HEK293 (cell line): ENCODE measurements at regions not wholly inside any gene's neighbourhood (a gene's known extent, or its start where the extent isn't known, plus 50 kb on each side); places are given as distances from the start of the nearest gene placed in this dataset.

Source experiments
- CTCF ChIA-PET: fragments of 350-600 bp; formaldehyde crosslinking; extraction: SDS; loops from one replicate; lab custom pipeline; 2021; ENCODE audit warnings: antibody characterized with exemption; lab: Yijun Ruan, JAX
- POLR2A ChIA-PET: fragments of 300-600 bp; formaldehyde crosslinking; extraction: SDS; loops from one replicate; lab custom pipeline; 2020; ENCODE audit warnings: antibody characterized with exemption, inconsistent platforms; lab: Yijun Ruan, JAX
- H3K27ac ChIP-seq: fragments of 200-500 bp; sonication (Bioruptor generic); 2 replicates; pipeline ENCODE4 v1.5.1; 2014; ENCODE audit warnings: low read depth, low read length, control low read depth, inconsistent platforms; ENCODE audit errors: extremely low read depth
- H3K36me3 ChIP-seq, 2 experiments: fragments of 200-500 bp in 1 of 2; sonication (Bioruptor generic) in 1 of 2; 1 replicate in 1 of 2; 2 replicates in 1 of 2; pipeline ENCODE4 v1.5.1; 2014 to 2017; ENCODE audit warnings: inconsistent platforms in 2 of 2, low read length in 2 of 2; ENCODE audit not compliant: control insufficient read depth in 2 of 2, insufficient read depth in 1 of 2
- H3K4me1 ChIP-seq: fragments of 200-500 bp; sonication (Bioruptor generic); 2 replicates; pipeline ENCODE4 v1.5.1; 2014; ENCODE audit warnings: mild to moderate bottlenecking, low read length, inconsistent platforms; ENCODE audit not compliant: control insufficient read depth, insufficient read depth
- H3K4me3 ChIP-seq: 2 replicates; pipeline ENCODE4 v1.5.1; 2011; ENCODE audit warnings: low read depth, mild to moderate bottlenecking, control low read depth, low read length, moderate library complexity
- H3K9me3 ChIP-seq: fragments of 200-500 bp; sonication (Bioruptor generic); 2 replicates; pipeline ENCODE4 v1.5.1; 2014; ENCODE audit warnings: low read depth, low read length, inconsistent platforms; ENCODE audit not compliant: control insufficient read depth, insufficient read depth
- EGR2 ChIP-seq: fragments of 450-650 bp; formaldehyde crosslinking; IDR thresholded peaks from 2 replicates; pipeline ENCODE4 v1.5.1; 2016; ENCODE audit warnings: low read depth, missing biosample characterization, missing genetic modification characterization
- FEZF1 ChIP-seq: fragments of 450-650 bp; formaldehyde crosslinking; IDR thresholded peaks from 2 replicates; pipeline ENCODE4 v1.5.1; 2016; ENCODE audit warnings: missing biosample characterization, missing genetic modification characterization
- GLI2 ChIP-seq: fragments of 450-650 bp; formaldehyde crosslinking; IDR thresholded peaks from 2 replicates; pipeline ENCODE4; 2017; ENCODE audit warnings: missing biosample characterization, missing genetic modification characterization, low read depth, borderline replicate concordance
- HOXC10 ChIP-seq: sonication (generic); formaldehyde crosslinking; IDR thresholded peaks from 2 replicates; pipeline ENCODE4 v1.8.1; 2023; ENCODE audit warnings: mild to moderate bottlenecking, missing genetic modification reagents
- REST ChIP-seq: fragments of 450-650 bp; formaldehyde crosslinking; IDR thresholded peaks from 2 replicates; pipeline ENCODE4 v1.5.1; 2016; ENCODE audit warnings: missing biosample characterization, missing genetic modification characterization
- SP7 ChIP-seq: fragments of 450-650 bp; formaldehyde crosslinking; IDR thresholded peaks from 2 replicates; pipeline ENCODE4 v1.5.1; 2016; ENCODE audit warnings: missing biosample characterization, missing genetic modification characterization
- YY1 ChIP-seq: fragments of 450-650 bp; formaldehyde crosslinking; IDR thresholded peaks from 2 replicates; pipeline ENCODE4 v1.5.1; 2018; ENCODE audit warnings: missing biosample characterization, missing genetic modification characterization
- ZBTB48 ChIP-seq: fragments of 450-650 bp; formaldehyde crosslinking; IDR thresholded peaks from 2 replicates; pipeline ENCODE4 v1.5.1; 2016; ENCODE audit warnings: missing biosample characterization, missing genetic modification characterization
- ZNF10 ChIP-seq: fragments of 450-650 bp; formaldehyde crosslinking; IDR thresholded peaks from 2 replicates; pipeline ENCODE4 v1.5.1; 2017; ENCODE audit warnings: missing biosample characterization, missing genetic modification characterization
- ZNF16 ChIP-seq: fragments of 450-650 bp; formaldehyde crosslinking; IDR thresholded peaks from 2 replicates; pipeline ENCODE4 v1.5.1; 2016; ENCODE audit warnings: low read depth, missing biosample characterization, missing genetic modification characterization
- ZNF175 ChIP-seq: fragments of 450-650 bp; formaldehyde crosslinking; IDR thresholded peaks from 2 replicates; pipeline ENCODE4 v1.5.1; 2016; ENCODE audit warnings: missing biosample characterization, missing genetic modification characterization
- ZNF223 ChIP-seq: fragments of 450-650 bp; formaldehyde crosslinking; IDR thresholded peaks from 2 replicates; pipeline ENCODE4 v1.5.1; 2016; ENCODE audit warnings: missing biosample characterization, missing genetic modification characterization
- ZNF292 ChIP-seq: fragments of 450-650 bp; formaldehyde crosslinking; IDR thresholded peaks from 2 replicates; pipeline ENCODE4 v1.5.1; 2016; ENCODE audit warnings: low read depth, missing biosample characterization, missing genetic modification characterization, borderline replicate concordance
- ZNF324 ChIP-seq: fragments of 450-650 bp; formaldehyde crosslinking; IDR thresholded peaks from 2 replicates; pipeline ENCODE4 v1.5.1; 2016; ENCODE audit warnings: missing biosample characterization, missing genetic modification characterization
- ZNF341 ChIP-seq: fragments of 450-650 bp; formaldehyde crosslinking; IDR thresholded peaks from 2 replicates; pipeline ENCODE4; 2016; ENCODE audit warnings: low read depth, missing biosample characterization, missing genetic modification characterization
- ZNF404 ChIP-seq: fragments of 450-650 bp; formaldehyde crosslinking; IDR thresholded peaks from 2 replicates; pipeline ENCODE4 v1.5.1; 2017; ENCODE audit warnings: missing biosample characterization, missing genetic modification characterization
- ZNF473 ChIP-seq: fragments of 450-650 bp; formaldehyde crosslinking; IDR thresholded peaks from 2 replicates; pipeline ENCODE4 v1.5.1; 2017; ENCODE audit warnings: missing biosample characterization, missing genetic modification characterization
- ZNF544 ChIP-seq: fragments of 450-650 bp; formaldehyde crosslinking; IDR thresholded peaks from 2 replicates; pipeline ENCODE4 v1.5.0; 2017; ENCODE audit warnings: missing biosample characterization, missing genetic modification characterization
- ZNF623 ChIP-seq: fragments of 450-650 bp; formaldehyde crosslinking; IDR thresholded peaks from 2 replicates; pipeline ENCODE4 v1.5.1; 2016; ENCODE audit warnings: missing biosample characterization, missing genetic modification characterization
- ZNF791 ChIP-seq: fragments of 450-650 bp; formaldehyde crosslinking; IDR thresholded peaks from 2 replicates; pipeline ENCODE4 v1.5.1; 2016; ENCODE audit warnings: missing biosample characterization, missing genetic modification characterization
- ZNF792 ChIP-seq: fragments of 450-650 bp; formaldehyde crosslinking; IDR thresholded peaks from 2 replicates; pipeline ENCODE4 v1.5.1; 2016; ENCODE audit warnings: missing biosample characterization, missing genetic modification characterization
- ZNF830 ChIP-seq: fragments of 450-650 bp; IDR thresholded peaks from 2 replicates; pipeline ENCODE4 v1.5.0; 2018; ENCODE audit warnings: missing biosample characterization, missing genetic modification characterization, low read depth, mild to moderate bottlenecking, moderate library complexity
- ZXDB ChIP-seq: fragments of 450-650 bp; formaldehyde crosslinking; IDR thresholded peaks from 2 replicates; pipeline ENCODE4 v1.5.1; 2016; ENCODE audit warnings: missing biosample characterization, missing genetic modification characterization
- TF ChIP-seq, protein P1 (sequence below): fragments of 450-650 bp; formaldehyde crosslinking; IDR thresholded peaks from 2 replicates; pipeline ENCODE4 v1.5.1; 2016; ENCODE audit warnings: missing biosample characterization, missing genetic modification characterization
- TF ChIP-seq, protein P2 (sequence below): fragments of 450-650 bp; formaldehyde crosslinking; IDR thresholded peaks from 2 replicates; pipeline ENCODE4 v1.5.1; 2016; ENCODE audit warnings: missing biosample characterization, missing genetic modification characterization
- TF ChIP-seq, protein P3 (sequence below): fragments of 450-650 bp; formaldehyde crosslinking; IDR thresholded peaks from 2 replicates; pipeline ENCODE4 v1.5.1; 2016; ENCODE audit warnings: missing biosample characterization, missing genetic modification characterization
- TF ChIP-seq, protein P4 (sequence below): fragments of 450-650 bp; formaldehyde crosslinking; IDR thresholded peaks from 2 replicates; pipeline ENCODE4 v1.5.1; 2016; ENCODE audit warnings: missing biosample characterization, missing genetic modification characterization

DNA sequence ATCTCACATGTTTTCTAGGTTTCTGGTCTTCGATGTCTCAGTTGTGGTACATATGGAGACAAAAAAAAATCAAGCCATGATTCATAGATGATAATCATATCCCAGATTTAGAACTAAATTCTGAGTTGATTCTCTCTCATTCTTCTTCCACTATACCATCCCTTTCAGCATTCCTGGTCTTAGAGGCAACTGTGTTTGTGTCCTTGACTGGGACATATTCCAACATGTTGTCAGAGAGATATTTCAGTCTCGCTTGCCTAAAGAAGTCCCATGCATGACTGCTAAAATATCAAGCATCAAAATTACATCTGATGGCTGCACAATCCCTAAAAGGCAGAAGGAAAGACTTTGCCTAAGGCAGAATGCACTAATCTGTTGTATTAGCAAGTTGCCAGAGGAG is 236.6 kb downstream of the PSAT1 start:
- H3K27ac ChIP-seq, result no peak overlapping the region
- ChIA-PET POLR2A (no interaction called here), CTCF (no interaction called here)
- H3K4me3 ChIP-seq, result no peak overlapping the region
- H3K36me3 ChIP-seq, result no peaks in the 10 kb centered on the region
- no peaks in the 10 kb centered on the region for H3K9me3 ChIP-seq
- no peaks in the 10 kb centered on the region for H3K4me1 ChIP-seq
- TF ChIP-seq FEZF1 (tag by site-specific recombination) (no peak), ZNF10 (tag by site-specific recombination) (no peak), YY1 (no peak), ZNF175 (tag by site-specific recombination) (no peak), ZNF544 (no peak), ZNF341 (no peak), ZNF791 (tag by site-specific recombination) (no peak), REST (no peak), ZNF324 (no peak), ZBTB48 (tag by site-specific recombination) (no peak), ZNF292 (tag by site-specific recombination) (no peak), GLI2 (no peak), ZXDB (tag by site-specific recombination) (no peak)
- TF ChIP-seq, protein P1, sequence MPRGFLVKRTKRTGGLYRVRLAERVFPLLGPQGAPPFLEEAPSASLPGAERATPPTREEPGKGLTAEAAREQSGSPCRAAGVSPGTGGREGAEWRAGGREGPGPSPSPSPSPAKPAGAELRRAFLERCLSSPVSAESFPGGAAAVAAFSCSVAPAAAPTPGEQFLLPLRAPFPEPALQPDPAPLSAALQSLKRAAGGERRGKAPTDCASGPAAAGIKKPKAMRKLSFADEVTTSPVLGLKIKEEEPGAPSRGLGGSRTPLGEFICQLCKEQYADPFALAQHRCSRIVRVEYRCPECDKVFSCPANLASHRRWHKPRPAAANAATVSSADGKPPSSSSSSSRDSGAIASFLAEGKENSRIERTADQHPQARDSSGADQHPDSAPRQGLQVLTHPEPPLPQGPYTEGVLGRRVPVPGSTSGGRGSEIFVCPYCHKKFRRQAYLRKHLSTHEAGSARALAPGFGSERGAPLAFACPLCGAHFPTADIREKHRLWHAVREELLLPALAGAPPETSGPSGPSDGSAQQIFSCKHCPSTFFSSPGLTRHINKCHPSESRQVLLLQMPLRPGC (tag by site-specific recombination), result no peak
- TF ChIP-seq, protein P2, sequence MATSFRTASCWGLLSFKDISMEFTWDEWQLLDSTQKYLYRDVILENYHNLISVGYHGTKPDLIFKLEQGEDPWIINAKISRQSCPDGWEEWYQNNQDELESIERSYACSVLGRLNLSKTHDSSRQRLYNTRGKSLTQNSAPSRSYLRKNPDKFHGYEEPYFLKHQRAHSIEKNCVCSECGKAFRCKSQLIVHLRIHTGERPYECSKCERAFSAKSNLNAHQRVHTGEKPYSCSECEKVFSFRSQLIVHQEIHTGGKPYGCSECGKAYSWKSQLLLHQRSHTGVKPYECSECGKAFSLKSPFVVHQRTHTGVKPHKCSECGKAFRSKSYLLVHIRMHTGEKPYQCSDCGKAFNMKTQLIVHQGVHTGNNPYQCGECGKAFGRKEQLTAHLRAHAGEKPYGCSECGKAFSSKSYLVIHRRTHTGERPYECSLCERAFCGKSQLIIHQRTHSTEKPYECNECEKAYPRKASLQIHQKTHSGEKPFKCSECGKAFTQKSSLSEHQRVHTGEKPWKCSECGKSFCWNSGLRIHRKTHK, result no peak

GRCh38 chr9:78539188-78539587 is 242.3 kb downstream of the PSAT1 start:
- Histone ChIP-seq H3K36me3 (no peaks in the 10 kb centered on the region), H3K9me3 (no peaks in the 10 kb centered on the region), H3K4me1 (no peaks in the 10 kb centered on the region), H3K27ac (no peak overlapping the region), H3K4me3 (no peak overlapping the region)
- ChIA-PET CTCF (no interaction called here), POLR2A (no interaction called here)
- TF ChIP-seq ZNF16 (tag by site-specific recombination), result no peak
- TF ChIP-seq ZNF792 (tag by site-specific recombination), result no peak
- TF ChIP-seq ZNF830 (tag by site-specific recombination), result no peak
- TF ChIP-seq ZNF404 (tag by site-specific recombination), result no peak
- no peak for TF ChIP-seq ZNF223 (tag by site-specific recombination)
- no peak for TF ChIP-seq HOXC10
- TF ChIP-seq, protein P3, sequence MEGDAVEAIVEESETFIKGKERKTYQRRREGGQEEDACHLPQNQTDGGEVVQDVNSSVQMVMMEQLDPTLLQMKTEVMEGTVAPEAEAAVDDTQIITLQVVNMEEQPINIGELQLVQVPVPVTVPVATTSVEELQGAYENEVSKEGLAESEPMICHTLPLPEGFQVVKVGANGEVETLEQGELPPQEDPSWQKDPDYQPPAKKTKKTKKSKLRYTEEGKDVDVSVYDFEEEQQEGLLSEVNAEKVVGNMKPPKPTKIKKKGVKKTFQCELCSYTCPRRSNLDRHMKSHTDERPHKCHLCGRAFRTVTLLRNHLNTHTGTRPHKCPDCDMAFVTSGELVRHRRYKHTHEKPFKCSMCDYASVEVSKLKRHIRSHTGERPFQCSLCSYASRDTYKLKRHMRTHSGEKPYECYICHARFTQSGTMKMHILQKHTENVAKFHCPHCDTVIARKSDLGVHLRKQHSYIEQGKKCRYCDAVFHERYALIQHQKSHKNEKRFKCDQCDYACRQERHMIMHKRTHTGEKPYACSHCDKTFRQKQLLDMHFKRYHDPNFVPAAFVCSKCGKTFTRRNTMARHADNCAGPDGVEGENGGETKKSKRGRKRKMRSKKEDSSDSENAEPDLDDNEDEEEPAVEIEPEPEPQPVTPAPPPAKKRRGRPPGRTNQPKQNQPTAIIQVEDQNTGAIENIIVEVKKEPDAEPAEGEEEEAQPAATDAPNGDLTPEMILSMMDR (tag by site-specific recombination), result no peak
- TF ChIP-seq, protein P4, sequence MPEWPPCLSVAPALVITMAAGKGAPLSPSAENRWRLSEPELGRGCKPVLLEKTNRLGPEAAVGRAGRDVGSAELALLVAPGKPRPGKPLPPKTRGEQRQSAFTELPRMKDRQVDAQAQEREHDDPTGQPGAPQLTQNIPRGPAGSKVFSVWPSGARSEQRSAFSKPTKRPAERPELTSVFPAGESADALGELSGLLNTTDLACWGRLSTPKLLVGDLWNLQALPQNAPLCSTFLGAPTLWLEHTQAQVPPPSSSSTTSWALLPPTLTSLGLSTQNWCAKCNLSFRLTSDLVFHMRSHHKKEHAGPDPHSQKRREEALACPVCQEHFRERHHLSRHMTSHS (tag by site-specific recombination), result no peak
- TF ChIP-seq SP7, result no peak
- no peak for TF ChIP-seq ZNF623
- no peak for TF ChIP-seq EGR2 (tag by site-specific recombination)
- TF ChIP-seq, protein P2, result no peak
- TF ChIP-seq ZNF473 (tag by site-specific recombination), result no peak
